ENCODE measurements at regions not wholly inside any gene's neighbourhood (a gene's known extent, or its start where the extent isn't known, plus 50 kb on each side); places are given as distances from the start of the nearest gene placed in this dataset.

GRCh38 chr5:51002368-51002767, 335.9 kb downstream of the PARP8 start:
- WGBS, 4 donors = 88 to 92% (median 88%) methylated on average over 3 of the region's 3 CpGs
- Histone ChIP-seq H3K4me3 (no peak overlapping the region), H3K4me1 (no peaks in the 10 kb centered on the region), H3K27ac (no peak overlapping the region), H3K27me3 (peaks cover 0 to 7% (median 0%) of the 10 kb centered on the region in 9 donors), H3K9me3 (no peaks in the 10 kb centered on the region), H3K36me3 (no peaks in the 10 kb centered on the region)
- TF ChIP-seq POLR2A (IDR thresholded peaks at IDR 0.05) (no peak), CTCF (IDR thresholded peaks at IDR 0.05) (no peak)
- intact Hi-C loops (cut with DNase I) = no loop called here
- ATAC-seq (no peak), DNase-seq (no peak)

GRCh38 chr5:51013036-51013435, 346.6 kb downstream of the PARP8 start:
- no peaks in the 10 kb centered on the region for H3K9me3 ChIP-seq
- TF ChIP-seq POLR2A (IDR thresholded peaks at IDR 0.05) (no peak), CTCF (IDR thresholded peaks at IDR 0.05) (no peak)
- H3K4me3 ChIP-seq = no peak overlapping the region
- DNase-seq (no peak), ATAC-seq (no peak)
- no peak overlapping the region for H3K27ac ChIP-seq
- intact Hi-C loops (cut with DNase I) = no loop called here
- no peaks in the 10 kb centered on the region for H3K4me1 ChIP-seq
- H3K36me3 ChIP-seq = no peaks in the 10 kb centered on the region
- no peaks in the 10 kb centered on the region for H3K27me3 ChIP-seq
- WGBS, 4 donors = 81 to 88% (median 83%) methylated on average over 2 of the region's 2 CpGs

GRCh38 chr5:51018423-51018822, 352.0 kb downstream of the PARP8 start:
- Histone ChIP-seq H3K27ac (no peak overlapping the region), H3K36me3 (no peaks in the 10 kb centered on the region), H3K27me3 (no peaks in the 10 kb centered on the region), H3K4me3 (no peak overlapping the region), H3K4me1 (no peaks in the 10 kb centered on the region), H3K9me3 (no peaks in the 10 kb centered on the region)
- ATAC-seq = no peak
- TF ChIP-seq CTCF (IDR thresholded peaks at IDR 0.05) (no peak), POLR2A (IDR thresholded peaks at IDR 0.05) (no peak)
- no peak for DNase-seq
- intact Hi-C loops (cut with DNase I) = no loop called here
- 93 to 95% (median 94%) methylated on average over 2 of the region's 2 CpGs for WGBS, 4 donors

GRCh38 chr5:51024263-51024662, 357.8 kb downstream of the PARP8 start:
- intact Hi-C loops (cut with DNase I) = no loop called here
- Histone ChIP-seq H3K4me1 (no peaks in the 10 kb centered on the region), H3K36me3 (no peaks in the 10 kb centered on the region), H3K27ac (no peak overlapping the region), H3K9me3 (no peaks in the 10 kb centered on the region), H3K27me3 (no peaks in the 10 kb centered on the region), H3K4me3 (no peak overlapping the region)
- no peak for TF ChIP-seq POLR2A (IDR thresholded peaks at IDR 0.05)
- TF ChIP-seq CTCF (IDR thresholded peaks at IDR 0.05) = no peak
- DNase-seq (no peak), ATAC-seq (no peak)
